ENCODE measurements at regions not wholly inside any gene's neighbourhood (a gene's known extent, or its start where the extent isn't known, plus 50 kb on each side); places are given as distances from the start of the nearest gene placed in this dataset.
A peak's percentile ranks its signal among the peaks of the same experiment; 100 is the strongest.
"Not testable (repeated sequence)": the region's sequence is repeated elsewhere in the genome, so short reads cannot be mapped to it uniquely, and the experiment has no call there.

DNA sequence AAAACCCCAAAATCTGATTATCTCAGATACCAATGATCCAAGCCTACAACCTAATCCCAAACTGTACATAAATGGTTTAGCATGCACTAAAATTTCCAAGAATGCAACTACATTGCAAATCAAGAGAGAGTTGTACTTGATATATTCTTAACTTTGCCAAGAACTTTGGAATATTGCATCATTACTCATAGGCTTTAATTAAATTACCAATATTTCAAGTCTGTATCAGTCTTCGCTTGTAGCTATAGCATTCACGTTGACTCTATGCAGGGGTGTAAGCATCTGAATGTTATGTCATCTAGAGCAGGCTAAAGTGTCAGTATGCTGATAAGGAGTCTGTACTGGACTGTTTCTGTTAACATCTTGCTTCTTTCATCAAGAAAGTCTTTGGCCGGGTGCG lies 56.3 kb downstream of the FOXI3 start:
- DNase-seq = no peak

DNA sequence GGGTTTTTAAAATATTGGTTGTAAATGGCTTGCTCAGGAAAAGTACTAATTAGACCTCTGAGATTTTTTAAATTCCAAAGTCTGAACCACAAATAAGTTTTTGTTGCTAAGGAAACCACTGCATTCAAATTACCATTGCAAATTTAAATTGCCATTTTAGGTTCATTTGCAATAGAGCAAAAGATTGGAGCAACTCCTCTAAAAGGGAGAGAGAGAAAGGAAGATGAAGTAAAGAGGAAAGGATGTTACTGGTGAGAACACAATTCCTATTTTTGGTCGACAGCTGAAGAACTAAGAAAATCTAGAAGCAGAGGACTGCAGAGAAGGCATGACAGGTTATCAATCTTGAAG lies 74.9 kb downstream of the FOXI3 start:
- DNase-seq = no peak

- no peak for DNase-seq
Measured at GRCh38 chr2:88372042-88372441, 80.5 kb downstream of the FOXI3 start.

GRCh38 chr2:88365408-88365807 lies 87.1 kb downstream of the FOXI3 start:
- DNase-seq = not testable (repeated sequence)

DNA sequence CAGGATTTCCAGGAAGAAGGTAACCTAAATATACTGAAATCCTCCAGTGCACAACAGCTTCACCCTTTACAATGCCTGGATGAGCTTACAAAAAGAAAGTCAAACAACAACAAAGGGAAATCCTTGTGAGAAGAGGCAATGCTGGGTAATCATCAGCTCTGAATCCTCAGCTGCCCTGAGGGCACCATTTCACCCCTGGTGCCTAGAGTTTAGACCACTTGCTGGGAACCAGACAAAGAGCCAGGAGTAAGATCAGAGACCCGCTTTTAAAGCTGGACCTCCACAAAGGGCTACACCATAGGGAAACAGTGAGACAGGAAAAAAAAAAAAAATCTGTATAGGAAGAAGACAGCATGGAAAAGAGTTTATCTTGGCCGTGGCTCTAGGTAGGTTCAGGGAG lies 97.0 kb downstream of the FOXI3 start:
- DNase-seq = no peak

GRCh38 chr2:88351249-88351601 lies 101.3 kb downstream of the FOXI3 start:
- DNase-seq = no peak

DNA sequence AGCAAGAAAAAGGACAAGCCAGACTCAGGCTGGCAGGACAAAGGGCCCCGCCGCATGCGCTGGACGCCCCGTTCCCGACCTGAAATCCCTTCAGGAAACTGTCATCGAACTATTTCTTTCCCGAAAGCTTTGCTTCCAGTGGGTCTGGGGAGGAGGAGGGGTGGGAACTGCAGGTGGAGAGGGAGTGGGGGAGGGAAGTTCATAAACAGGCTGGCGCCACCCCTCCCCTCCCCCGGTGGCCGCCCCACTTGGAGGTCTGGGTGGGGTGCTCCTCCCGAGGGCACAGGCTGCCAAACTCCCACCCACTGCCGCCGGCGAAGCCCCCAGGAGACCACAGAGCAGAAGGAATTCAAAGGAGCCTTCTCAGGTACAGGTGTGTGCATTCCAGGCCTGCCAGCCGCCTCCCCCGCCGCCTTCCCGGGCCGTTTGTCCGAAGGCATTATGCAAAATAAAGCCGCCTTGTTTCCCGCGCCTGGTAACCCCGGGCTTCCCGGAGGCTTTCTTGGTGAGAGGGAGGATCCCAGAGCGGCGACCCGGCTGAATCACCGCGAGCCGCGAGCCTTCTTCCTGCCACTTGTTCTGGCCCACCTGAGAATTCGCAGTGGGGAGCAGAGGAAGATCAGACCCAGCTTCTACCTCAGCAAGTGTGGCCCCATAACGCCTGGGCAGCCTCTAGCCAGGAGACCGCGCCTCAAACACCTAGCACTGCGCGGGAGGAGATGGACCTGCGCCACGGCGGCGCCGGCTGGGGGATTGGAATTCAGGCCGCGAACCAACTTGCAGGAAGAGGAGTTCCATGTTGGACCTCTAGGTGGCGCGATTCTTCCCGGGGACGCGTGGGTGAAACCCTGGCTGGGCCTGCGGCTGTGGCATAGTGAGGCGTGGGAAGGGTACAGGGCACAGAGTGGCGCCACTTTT lies 101.9 kb downstream of the FOXI3 start:
- peak; percentile 12 for DNase-seq

GRCh38 chr2:88345842-88346241 lies 106.7 kb downstream of the FOXI3 start:
- no peak for DNase-seq

DNA sequence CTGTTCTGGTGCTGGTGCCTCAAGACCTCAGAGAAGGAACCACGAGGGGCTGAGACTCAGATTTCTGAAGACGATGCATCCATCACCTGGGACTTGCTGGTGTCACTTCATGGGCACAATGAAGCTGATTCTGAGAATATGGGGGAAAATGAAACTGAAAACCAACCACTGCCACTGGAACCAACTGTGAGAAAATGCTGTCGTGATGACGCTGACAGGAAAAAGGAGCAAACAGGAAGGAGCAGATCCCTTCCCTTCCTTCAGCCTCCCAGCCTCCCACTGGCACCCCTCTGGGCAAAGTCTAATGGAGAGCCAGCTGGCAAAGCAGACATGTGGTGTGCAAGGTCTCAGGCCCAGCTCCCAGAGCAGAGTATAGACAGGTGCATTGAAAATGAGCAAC lies 109.7 kb downstream of the FOXI3 start:
- no peak for DNase-seq

DNA sequence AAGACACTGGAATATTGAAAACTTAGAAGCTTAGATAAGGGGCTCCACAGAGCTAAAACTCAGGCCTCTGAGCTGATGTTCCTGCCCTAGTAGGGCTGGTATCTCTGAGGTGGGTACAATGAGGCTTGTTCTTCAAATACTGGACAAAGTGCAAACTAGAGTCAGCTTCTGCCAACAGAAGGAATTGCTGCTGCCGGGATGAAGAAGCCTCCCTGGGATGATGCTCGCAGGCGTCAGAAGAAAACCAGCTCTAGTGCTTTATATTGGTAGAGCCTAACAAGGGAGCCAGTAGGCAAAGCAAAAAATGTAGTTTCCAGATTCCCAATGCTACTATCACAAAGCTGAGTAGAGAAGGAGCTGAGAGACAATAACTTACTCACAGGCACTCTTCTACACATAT lies 118.1 kb downstream of the FOXI3 start:
- no peak for DNase-seq

DNA sequence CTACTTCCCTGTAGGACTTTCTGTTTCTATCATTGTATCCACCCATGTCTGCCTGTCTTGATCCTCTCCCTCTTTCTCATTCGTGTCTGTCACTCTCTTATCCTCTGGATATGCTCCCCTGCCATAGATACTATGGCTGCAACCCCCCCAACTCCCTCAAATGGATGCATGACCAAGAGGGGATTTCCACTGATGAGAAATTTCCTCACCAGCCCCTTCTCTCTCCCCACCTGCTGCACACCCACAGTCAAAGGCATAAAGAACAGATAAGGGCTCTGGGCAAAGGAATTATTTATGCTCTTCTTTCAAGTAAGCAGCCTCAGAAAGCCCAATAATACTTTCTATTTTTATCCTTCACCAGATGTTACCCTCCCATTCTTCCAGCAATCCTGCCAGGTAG lies 121.3 kb downstream of the FOXI3 start:
- no peak for DNase-seq

DNA sequence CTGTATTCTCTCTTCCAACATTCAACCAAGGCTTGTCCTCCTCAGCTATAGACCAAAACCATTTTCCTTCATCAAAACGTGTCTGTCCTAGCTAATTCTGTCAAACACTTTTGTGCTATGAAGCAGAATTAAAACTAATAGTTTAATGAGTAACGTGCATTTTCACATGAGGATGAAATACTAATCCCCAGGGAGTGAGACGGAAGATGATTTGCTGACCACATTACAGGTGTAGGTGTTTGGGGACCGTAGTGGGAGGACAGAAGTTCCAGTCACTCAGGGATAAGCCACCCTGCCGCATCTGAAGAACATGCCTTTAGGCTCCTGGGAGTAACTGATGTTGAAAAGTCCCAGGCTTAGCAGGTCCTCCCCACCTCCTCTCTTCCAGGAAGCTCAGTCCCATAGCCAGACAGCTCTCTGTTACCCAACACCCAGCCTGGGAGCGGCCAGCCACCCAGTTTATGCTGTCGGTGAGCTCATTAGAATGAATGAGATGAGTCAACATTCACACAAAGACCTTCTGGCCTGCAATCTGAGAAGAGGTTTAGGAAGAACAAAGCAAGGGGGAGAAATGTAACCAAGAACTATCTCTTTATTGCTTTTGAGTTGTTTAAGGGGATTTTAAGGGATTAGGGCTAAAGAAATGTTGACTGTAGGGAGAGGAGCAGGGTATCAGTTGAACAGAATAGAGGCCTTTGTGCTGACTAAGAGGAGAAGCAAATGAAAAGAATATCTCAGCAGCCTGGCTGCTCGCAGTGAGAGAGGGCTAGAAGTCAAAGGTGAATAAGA lies 122.5 kb downstream of the FOXI3 start:
- no peak for DNase-seq

DNA sequence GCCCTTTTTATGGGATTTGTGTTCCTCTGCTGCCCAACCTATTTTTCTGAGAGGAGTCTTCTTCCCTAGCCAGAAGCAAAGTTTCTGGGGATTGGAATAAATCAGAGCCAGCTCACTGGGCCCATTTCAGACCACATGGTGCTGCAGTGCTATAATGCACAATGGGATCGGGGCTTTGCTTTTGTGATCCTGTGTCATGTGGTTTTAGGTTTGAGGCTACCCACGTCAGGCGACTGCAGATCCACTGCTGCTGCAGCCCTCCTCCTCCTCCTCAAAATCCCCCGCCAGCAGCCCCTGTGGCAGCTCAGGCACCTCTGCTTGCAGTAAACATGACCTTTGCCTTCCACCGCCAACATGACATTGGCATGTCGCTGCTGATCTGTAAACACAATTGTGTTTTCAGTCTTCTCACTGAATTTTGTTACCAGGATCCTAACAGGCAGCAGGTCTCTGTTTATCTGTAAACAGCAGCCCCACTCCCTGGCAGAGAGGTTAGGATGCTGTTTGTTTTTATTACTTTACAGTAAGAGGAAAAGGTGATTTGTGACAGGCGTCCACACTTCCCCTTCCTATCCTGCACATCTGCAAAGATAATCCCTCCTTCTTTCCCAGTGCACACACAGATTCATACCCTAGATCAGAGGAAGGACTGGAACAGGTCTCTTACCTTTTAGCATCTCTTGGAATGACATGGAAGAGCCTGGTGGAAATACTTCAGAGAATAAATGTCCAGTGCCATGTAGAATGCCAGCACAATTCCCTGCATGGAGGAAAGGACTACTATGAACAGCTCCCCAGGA lies 130.8 kb downstream of the FOXI3 start:
- DNase-seq = no peak

DNA sequence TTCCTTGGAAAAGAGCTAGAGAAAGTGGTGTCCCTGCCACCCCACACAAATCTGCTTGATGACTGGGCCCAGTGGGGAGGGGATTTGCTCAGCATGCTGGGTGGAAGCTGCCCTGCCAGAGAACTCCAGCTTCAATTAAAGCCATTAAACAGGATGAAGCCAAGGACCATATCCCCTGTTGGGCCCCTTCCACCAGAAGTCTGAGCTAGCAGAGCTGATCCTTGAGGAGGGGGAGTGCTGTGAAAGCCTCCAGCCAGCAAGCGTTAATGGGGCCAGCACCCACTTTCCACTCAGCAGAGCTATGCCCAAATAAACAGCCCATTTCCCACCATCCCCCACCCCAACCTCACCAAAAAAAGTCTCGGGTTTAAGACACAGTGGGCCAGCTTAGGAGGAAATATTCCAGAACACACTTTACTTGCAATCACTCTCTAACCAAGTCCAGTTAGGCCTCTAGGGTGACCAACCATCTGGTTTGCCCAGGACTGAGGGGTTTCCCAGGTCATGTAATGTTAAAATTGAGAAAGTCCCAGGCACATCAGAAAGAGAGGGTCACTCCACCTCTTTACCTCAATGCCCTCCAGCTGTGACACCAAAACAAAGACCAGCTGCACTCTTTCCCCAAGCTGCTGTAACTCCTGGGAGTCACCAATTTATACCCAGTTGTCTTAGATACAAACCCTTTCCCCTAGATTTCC lies 132.3 kb downstream of the FOXI3 start:
- no peak for DNase-seq

DNA sequence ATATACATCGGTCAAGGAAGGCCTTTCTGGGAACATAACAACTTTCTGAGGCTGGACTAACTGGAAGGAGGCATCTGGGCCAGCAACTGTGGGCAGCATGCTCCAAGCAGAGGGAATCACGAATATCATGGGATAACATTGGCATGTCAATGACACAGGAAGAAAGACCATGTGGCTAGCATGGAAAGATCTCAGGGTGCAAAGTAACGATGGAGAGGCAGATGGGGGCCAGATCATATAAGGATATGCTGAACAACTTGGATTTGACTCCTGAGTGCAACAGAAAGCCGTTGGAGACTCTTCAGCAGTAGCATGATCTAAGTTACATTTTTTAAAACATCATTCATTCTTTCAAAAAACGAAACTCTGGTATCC lies 133.6 kb downstream of the FOXI3 start:
- DNase-seq = no peak

GRCh38 chr2:88318071-88318955 lies 134.2 kb downstream of the FOXI3 start:
- no peak for DNase-seq

- DNase-seq = no peak
Measured at GRCh38 chr2:88310787-88311186, 140.6 kb downstream of the THNSL2 start.

DNA sequence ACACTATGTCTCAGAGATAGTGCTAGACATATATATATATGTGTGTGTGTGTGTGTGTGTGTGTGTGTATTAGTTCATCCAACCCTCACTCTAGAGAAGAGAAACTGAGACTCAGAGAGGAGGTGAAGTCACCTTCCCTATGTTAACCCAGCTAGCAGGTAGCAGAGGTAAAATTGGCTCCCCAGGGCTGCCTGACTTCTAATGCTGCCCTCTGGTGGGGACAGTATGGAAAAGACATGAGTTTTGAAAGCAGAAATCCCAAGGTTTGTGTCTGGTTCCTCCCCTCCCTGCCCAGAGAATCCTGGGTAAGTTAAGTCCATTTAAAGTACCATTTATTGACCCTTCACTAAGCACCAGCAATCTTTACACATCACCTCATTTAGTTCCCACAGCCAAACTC lies 137.7 kb downstream of the THNSL2 start:
- no peak for DNase-seq

GRCh38 chr2:88303865-88304264 lies 133.7 kb downstream of the THNSL2 start:
- DNase-seq = no peak

GRCh38 chr2:88296247-88296646 lies 126.1 kb downstream of the THNSL2 start:
- DNase-seq = no peak
